HFFc6 (cell line): ENCODE measurements at regions not wholly inside any gene's neighbourhood (a gene's known extent, or its start where the extent isn't known, plus 50 kb on each side); places are given as distances from the start of the nearest gene placed in this dataset.

Experiments
- DNase-seq: peaks from one replicate; pipeline ENCODE4 v3.0.0-alpha.2; 2018
- H3K27ac Mint-ChIP-seq: 2 replicates; pipeline ENCODE4 v1.8.0; 2020; ENCODE audit warnings: mild to moderate bottlenecking, mixed read lengths
- H3K27me3 Mint-ChIP-seq: 2 replicates; pipeline ENCODE4 v1.8.0; 2021; ENCODE audit warnings: mild to moderate bottlenecking, moderate library complexity, mixed read lengths; ENCODE audit not compliant: insufficient read depth
- H3K36me3 Mint-ChIP-seq: 2 replicates; pipeline ENCODE4 v1.8.0; 2021; ENCODE audit warnings: low read depth, mixed read lengths
- H3K4me1 Mint-ChIP-seq: 2 replicates; pipeline ENCODE4 v1.8.0; 2020; ENCODE audit warnings: low read depth, mixed read lengths
- H3K4me3 Mint-ChIP-seq: 2 replicates; pipeline ENCODE4 v1.8.0; 2020; ENCODE audit warnings: mild to moderate bottlenecking, moderate library complexity, mixed read lengths
- H3K9me3 Mint-ChIP-seq: 2 replicates; pipeline ENCODE4 v1.8.0; 2020; ENCODE audit warnings: mild to moderate bottlenecking, mixed read lengths
- TF ChIP-seq, protein P1 (sequence below): fragments of 200-600 bp; sonication (generic); IDR thresholded peaks from 2 replicates; pipeline ENCODE4 v1.5.0; 2021; ENCODE audit warnings: antibody characterized with exemption, mild to moderate bottlenecking

DNA sequence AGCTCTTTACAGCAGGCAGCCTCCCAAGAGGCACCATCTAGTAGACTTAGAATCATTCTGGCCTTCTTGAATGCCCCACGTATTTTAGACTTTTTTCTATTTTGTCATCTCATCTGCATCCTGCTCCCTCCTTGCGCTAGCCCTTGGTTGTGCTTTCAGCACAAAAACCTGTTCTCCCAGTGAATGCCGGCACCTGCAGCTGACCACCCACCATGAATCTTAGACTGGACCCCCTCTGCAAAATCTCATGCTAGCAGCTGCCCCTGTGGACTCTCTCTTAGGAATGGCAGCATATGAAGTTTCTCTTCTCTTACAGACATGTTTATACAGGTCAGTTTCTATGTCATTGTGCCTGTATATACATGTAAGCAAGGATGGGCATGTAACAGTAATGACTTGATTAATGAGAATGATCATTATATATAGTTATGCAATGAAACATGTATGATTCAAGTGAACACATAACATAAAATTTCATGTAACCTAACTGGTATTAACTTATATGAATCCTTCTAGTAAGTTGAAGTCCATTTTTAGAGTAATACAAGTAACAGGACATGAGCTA is 159.8 kb downstream of the SUCLG1 start:
- no peak for DNase-seq
- no peaks in the 10 kb centered on the region for H3K9me3 Mint-ChIP-seq
- no peaks in the 10 kb centered on the region for H3K36me3 Mint-ChIP-seq
- H3K27ac Mint-ChIP-seq: no peak overlapping the region
- H3K4me1 Mint-ChIP-seq: peaks cover 15% of the 10 kb centered on the region
- no peaks in the 10 kb centered on the region for H3K27me3 Mint-ChIP-seq
- no peak overlapping the region for H3K4me3 Mint-ChIP-seq
- TF ChIP-seq, protein P1, sequence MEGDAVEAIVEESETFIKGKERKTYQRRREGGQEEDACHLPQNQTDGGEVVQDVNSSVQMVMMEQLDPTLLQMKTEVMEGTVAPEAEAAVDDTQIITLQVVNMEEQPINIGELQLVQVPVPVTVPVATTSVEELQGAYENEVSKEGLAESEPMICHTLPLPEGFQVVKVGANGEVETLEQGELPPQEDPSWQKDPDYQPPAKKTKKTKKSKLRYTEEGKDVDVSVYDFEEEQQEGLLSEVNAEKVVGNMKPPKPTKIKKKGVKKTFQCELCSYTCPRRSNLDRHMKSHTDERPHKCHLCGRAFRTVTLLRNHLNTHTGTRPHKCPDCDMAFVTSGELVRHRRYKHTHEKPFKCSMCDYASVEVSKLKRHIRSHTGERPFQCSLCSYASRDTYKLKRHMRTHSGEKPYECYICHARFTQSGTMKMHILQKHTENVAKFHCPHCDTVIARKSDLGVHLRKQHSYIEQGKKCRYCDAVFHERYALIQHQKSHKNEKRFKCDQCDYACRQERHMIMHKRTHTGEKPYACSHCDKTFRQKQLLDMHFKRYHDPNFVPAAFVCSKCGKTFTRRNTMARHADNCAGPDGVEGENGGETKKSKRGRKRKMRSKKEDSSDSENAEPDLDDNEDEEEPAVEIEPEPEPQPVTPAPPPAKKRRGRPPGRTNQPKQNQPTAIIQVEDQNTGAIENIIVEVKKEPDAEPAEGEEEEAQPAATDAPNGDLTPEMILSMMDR: no peak

DNA sequence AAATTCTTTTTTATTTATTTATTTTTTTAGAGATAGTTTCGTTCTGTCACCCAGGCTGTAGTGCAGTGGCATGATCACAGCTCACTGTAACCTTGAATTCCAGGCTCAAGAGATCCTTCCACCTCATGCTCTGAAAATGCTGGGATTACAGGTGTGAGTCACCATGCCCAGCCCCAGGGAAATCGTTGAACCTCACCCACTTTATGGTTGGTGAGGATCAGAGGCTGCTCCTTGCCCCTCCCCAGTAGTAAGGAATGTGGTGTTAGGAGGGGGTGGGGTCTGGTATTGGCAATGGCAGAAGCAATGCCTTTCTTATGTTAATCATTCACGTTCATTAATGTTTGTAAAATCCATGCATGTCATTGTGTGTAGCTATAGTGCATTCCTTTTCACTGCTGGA is 161.9 kb downstream of the SUCLG1 start:
- Mint-ChIP-seq H3K4me1 (peaks cover 15% of the 10 kb centered on the region), H3K27me3 (no peaks in the 10 kb centered on the region), H3K9me3 (no peaks in the 10 kb centered on the region), H3K4me3 (no peak overlapping the region), H3K27ac (no peak overlapping the region), H3K36me3 (no peaks in the 10 kb centered on the region)
- no peak for DNase-seq
- TF ChIP-seq, protein P1: no peak

DNA sequence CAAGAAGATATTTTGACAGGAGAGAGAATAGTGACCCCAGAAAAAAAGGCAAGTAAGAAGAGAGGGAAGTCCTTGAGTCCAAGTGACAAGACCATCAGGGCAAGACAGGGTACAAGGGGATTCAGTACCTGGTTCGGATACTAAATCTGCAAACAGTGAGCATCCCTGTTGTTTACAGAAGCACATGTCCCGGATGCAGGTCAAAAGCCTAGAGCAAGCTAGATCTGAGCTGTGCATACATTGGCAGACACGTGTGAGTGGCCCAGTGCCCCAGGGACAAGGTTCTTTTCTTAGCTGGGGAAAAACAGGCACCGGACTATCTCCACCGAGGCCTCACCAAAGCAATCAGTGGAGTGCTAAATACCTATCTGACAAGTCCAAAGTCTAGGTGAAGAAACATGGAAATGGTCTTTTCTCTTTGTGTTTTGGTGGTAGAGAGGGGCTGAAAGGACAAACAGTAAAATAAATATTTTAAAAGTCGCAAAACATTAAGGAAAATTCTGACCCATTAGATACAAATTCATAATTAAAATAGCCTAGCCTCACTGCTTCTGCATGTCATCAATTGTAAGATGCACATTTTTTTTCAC is 165.2 kb downstream of the SUCLG1 start:
- Mint-ChIP-seq H3K4me3 (no peak overlapping the region), H3K36me3 (no peaks in the 10 kb centered on the region), H3K27me3 (no peaks in the 10 kb centered on the region), H3K27ac (no peak overlapping the region), H3K4me1 (peaks cover 15% of the 10 kb centered on the region), H3K9me3 (no peaks in the 10 kb centered on the region; the same call in 1 of the 2 replicates)
- TF ChIP-seq, protein P1: no peak
- no peak for DNase-seq

DNA sequence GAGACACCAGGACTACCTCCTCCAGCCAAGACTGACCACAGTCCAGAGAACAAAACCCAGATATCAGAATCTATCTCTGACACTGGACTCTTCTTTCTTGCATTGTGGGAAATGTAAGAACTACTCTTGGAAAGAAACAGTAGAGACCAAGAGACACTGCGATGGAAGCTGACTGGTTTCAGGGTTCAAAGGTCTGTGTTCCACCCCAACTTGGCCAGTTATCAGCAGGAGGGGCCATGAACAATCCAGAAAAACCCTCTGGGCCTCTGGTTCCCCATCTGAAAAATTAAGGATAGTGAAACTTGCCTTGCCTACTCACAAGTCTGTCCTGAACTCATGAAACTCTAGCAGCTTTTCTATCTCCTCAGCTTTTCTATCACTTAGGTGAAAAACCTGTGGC is 166.5 kb downstream of the SUCLG1 start:
- TF ChIP-seq, protein P1: no peak
- no peak for DNase-seq
- Mint-ChIP-seq H3K27ac (no peak overlapping the region), H3K27me3 (peaks cover 3% of the 10 kb centered on the region; the same call in 1 of the 2 replicates), H3K4me3 (no peak overlapping the region), H3K9me3 (no peaks in the 10 kb centered on the region; the same call in 1 of the 2 replicates), H3K36me3 (no peaks in the 10 kb centered on the region), H3K4me1 (peaks cover 10% of the 10 kb centered on the region)

DNA sequence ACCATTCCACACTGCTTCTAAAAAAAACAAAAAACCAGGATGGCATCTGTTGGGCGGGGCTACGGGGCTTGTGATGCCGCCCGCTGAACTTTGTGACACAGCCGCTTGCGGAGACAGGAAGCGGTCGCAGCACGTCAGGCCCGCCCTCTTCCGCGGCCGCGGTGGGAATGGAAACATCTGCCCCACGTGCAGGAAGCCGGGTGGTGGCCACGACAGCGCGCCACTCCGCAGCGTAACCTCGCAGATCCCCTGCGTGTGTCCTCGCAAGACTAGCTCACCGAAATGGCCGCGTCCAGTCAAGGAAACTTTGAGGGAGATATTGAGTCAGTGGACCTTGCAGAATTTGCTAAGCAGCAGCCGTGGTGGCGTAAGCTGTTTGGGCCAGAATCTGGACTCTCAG is 168.5 kb downstream of the SUCLG1 start:
- no peak overlapping the region for H3K27ac Mint-ChIP-seq
- H3K36me3 Mint-ChIP-seq: no peaks in the 10 kb centered on the region
- H3K4me1 Mint-ChIP-seq: no peaks in the 10 kb centered on the region
- TF ChIP-seq, protein P1: no peak
- H3K27me3 Mint-ChIP-seq: peaks cover 3% of the 10 kb centered on the region; the same call in 1 of the 2 replicates
- DNase-seq: no peak
- no peak overlapping the region for H3K4me3 Mint-ChIP-seq
- H3K9me3 Mint-ChIP-seq: no peaks in the 10 kb centered on the region; the same call in 1 of the 2 replicates
